ENCODE measurements at regions not wholly inside any gene's neighbourhood (a gene's known extent, or its start where the extent isn't known, plus 50 kb on each side); places are given as distances from the start of the nearest gene placed in this dataset.

DNA sequence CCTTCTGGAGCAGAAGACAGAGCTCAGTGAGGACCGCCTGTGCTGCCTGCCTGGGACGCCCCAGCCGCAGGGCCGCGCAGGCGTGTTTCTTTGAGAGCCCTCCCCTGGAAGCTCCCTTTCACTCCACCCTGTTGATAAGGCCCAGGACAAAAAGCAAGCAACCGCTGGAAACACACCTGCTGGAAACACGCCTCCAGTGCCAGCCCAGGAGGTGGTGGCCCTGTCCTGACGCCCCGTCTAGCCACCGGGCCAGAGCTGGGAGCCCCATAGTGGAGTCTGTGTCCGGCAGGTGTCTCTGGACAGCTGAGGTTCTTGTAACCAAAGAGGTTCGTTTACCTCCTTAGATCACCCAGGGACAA lies 173.8 kb downstream of the KATNAL1 start:
- TF ChIP-seq, protein P1, sequence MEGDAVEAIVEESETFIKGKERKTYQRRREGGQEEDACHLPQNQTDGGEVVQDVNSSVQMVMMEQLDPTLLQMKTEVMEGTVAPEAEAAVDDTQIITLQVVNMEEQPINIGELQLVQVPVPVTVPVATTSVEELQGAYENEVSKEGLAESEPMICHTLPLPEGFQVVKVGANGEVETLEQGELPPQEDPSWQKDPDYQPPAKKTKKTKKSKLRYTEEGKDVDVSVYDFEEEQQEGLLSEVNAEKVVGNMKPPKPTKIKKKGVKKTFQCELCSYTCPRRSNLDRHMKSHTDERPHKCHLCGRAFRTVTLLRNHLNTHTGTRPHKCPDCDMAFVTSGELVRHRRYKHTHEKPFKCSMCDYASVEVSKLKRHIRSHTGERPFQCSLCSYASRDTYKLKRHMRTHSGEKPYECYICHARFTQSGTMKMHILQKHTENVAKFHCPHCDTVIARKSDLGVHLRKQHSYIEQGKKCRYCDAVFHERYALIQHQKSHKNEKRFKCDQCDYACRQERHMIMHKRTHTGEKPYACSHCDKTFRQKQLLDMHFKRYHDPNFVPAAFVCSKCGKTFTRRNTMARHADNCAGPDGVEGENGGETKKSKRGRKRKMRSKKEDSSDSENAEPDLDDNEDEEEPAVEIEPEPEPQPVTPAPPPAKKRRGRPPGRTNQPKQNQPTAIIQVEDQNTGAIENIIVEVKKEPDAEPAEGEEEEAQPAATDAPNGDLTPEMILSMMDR (IDR thresholded peaks at IDR 0.05) = no peak
- TF ChIP-seq KAT7 (CRISPR knock-in tag; IDR thresholded peaks at IDR 0.05; ENCODE audit: borderline replicate concordance) (no peak), ZNF121 (CRISPR knock-in tag; IDR thresholded peaks at IDR 0.05) (no peak), NFE2L1 (CRISPR knock-in tag; IDR thresholded peaks at IDR 0.05) (no peak), TEAD4 (CRISPR knock-in tag; IDR thresholded peaks at IDR 0.05) (no peak)
- TF ChIP-seq, protein P2, sequence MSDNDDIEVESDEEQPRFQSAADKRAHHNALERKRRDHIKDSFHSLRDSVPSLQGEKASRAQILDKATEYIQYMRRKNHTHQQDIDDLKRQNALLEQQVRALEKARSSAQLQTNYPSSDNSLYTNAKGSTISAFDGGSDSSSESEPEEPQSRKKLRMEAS (CRISPR knock-in tag; IDR thresholded peaks at IDR 0.05) = no peak
- TF ChIP-seq, protein P3, sequence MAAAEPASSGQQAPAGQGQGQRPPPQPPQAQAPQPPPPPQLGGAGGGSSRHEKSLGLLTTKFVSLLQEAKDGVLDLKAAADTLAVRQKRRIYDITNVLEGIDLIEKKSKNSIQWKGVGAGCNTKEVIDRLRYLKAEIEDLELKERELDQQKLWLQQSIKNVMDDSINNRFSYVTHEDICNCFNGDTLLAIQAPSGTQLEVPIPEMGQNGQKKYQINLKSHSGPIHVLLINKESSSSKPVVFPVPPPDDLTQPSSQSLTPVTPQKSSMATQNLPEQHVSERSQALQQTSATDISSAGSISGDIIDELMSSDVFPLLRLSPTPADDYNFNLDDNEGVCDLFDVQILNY (CRISPR knock-in tag; IDR thresholded peaks at IDR 0.05) = no peak
- TF ChIP-seq, protein P4, sequence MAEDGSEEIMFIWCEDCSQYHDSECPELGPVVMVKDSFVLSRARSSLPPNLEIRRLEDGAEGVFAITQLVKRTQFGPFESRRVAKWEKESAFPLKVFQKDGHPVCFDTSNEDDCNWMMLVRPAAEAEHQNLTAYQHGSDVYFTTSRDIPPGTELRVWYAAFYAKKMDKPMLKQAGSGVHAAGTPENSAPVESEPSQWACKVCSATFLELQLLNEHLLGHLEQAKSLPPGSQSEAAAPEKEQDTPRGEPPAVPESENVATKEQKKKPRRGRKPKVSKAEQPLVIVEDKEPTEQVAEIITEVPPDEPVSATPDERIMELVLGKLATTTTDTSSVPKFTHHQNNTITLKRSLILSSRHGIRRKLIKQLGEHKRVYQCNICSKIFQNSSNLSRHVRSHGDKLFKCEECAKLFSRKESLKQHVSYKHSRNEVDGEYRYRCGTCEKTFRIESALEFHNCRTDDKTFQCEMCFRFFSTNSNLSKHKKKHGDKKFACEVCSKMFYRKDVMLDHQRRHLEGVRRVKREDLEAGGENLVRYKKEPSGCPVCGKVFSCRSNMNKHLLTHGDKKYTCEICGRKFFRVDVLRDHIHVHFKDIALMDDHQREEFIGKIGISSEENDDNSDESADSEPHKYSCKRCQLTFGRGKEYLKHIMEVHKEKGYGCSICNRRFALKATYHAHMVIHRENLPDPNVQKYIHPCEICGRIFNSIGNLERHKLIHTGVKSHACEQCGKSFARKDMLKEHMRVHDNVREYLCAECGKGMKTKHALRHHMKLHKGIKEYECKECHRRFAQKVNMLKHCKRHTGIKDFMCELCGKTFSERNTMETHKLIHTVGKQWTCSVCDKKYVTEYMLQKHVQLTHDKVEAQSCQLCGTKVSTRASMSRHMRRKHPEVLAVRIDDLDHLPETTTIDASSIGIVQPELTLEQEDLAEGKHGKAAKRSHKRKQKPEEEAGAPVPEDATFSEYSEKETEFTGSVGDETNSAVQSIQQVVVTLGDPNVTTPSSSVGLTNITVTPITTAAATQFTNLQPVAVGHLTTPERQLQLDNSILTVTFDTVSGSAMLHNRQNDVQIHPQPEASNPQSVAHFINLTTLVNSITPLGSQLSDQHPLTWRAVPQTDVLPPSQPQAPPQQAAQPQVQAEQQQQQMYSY (CRISPR knock-in tag; IDR thresholded peaks at IDR 0.05) = no peak
